ENCODE measurements at regions not wholly inside any gene's neighbourhood (a gene's known extent, or its start where the extent isn't known, plus 50 kb on each side); places are given as distances from the start of the nearest gene placed in this dataset.

DNA sequence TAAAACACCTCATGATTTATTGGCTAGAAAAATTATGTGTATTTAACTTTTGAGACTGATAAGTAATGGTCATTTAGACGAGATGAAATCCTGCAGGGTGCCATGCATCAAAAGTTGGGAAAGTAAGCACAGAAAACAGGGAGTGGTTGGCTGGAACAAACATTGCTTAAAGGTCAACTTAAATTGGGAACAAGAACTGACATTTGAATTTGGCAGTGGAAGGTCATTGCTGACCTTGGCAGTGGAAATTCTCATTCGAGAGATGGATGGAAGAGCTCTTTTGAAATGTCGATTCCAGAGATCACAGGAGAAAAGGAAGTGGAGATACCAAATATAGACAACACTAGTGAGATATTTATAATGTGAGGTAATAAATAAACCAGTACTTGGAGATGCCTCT, 572.8 kb downstream of the TRAM1L1 start:
- no peak for DNase-seq (ENCODE audit: low spot score)
- no peak for ATAC-seq (ENCODE audit: low read depth)
- Histone ChIP-seq H3K36me3 (ENCODE audit: low read depth) (no peaks in the 10 kb centered on the region), H3K4me3 (ENCODE audit: severe bottlenecking) (no peak overlapping the region), H3K4me1 (ENCODE audit: insufficient read depth, poor library complexity, severe bottlenecking) (no peaks in the 10 kb centered on the region), H3K27ac (ENCODE audit: poor library complexity, severe bottlenecking) (no peak overlapping the region), H3K9me3 (ENCODE audit: severe bottlenecking) (no peaks in the 10 kb centered on the region), H3K27me3 (ENCODE audit: insufficient read depth, poor library complexity, severe bottlenecking) (no peaks in the 10 kb centered on the region)
- TF ChIP-seq, protein P1, sequence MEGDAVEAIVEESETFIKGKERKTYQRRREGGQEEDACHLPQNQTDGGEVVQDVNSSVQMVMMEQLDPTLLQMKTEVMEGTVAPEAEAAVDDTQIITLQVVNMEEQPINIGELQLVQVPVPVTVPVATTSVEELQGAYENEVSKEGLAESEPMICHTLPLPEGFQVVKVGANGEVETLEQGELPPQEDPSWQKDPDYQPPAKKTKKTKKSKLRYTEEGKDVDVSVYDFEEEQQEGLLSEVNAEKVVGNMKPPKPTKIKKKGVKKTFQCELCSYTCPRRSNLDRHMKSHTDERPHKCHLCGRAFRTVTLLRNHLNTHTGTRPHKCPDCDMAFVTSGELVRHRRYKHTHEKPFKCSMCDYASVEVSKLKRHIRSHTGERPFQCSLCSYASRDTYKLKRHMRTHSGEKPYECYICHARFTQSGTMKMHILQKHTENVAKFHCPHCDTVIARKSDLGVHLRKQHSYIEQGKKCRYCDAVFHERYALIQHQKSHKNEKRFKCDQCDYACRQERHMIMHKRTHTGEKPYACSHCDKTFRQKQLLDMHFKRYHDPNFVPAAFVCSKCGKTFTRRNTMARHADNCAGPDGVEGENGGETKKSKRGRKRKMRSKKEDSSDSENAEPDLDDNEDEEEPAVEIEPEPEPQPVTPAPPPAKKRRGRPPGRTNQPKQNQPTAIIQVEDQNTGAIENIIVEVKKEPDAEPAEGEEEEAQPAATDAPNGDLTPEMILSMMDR (IDR thresholded peaks at IDR 0.05; ENCODE audit: poor library complexity, severe bottlenecking), result no peak

DNA sequence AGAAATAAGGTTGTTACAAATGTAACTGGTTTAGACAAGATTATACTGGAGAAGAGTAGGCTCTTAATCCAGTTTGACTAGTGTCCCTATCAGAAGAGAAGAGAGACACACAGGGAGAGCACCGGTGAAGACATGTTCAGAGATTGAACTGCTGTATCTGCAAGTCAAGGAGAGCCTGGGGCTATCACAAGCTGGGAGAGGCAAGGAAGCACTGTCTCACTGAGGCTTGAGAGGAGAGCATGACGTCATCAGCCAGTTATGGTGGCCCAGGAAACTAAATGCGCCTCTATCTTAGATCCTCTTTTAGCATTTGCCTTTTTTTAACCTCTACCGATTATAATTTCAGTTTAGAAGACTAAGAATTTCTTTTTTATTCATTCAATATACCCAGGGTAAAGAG, 583.4 kb downstream of the TRAM1L1 start:
- no peak overlapping the region for H3K27ac ChIP-seq (ENCODE audit: poor library complexity, severe bottlenecking)
- ATAC-seq (ENCODE audit: low read depth) (no peak), DNase-seq (ENCODE audit: low spot score) (no peak)
- no peaks in the 10 kb centered on the region for H3K36me3 ChIP-seq (ENCODE audit: low read depth)
- H3K4me3 ChIP-seq (ENCODE audit: severe bottlenecking), result no peak overlapping the region
- H3K4me1 ChIP-seq (ENCODE audit: insufficient read depth, poor library complexity, severe bottlenecking), result no peaks in the 10 kb centered on the region
- H3K9me3 ChIP-seq (ENCODE audit: severe bottlenecking), result no peaks in the 10 kb centered on the region
- no peaks in the 10 kb centered on the region for H3K27me3 ChIP-seq (ENCODE audit: insufficient read depth, poor library complexity, severe bottlenecking)
- TF ChIP-seq, protein P1 (IDR thresholded peaks at IDR 0.05; ENCODE audit: poor library complexity, severe bottlenecking), result no peak

DNA sequence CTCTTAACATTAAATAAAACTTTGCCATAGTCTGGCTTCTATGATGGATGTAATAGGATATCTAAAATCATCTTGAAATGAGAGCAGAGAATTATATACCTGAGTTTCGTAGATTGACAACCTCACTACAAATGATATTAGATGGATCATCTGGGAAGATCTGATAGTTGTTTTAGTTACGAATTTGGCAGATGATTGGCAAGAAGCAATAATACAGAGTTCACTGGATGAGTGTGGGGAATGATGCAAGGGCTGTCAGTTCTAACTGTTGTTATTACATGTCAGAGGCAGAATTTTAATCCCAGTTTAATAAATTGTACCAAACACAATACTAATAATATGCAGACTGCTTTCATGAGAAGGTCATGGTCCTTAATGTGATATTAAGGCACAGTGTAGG, 585.2 kb downstream of the TRAM1L1 start:
- Histone ChIP-seq H3K27me3 (ENCODE audit: insufficient read depth, poor library complexity, severe bottlenecking) (no peaks in the 10 kb centered on the region), H3K36me3 (ENCODE audit: low read depth) (no peaks in the 10 kb centered on the region), H3K9me3 (ENCODE audit: severe bottlenecking) (no peaks in the 10 kb centered on the region), H3K4me3 (ENCODE audit: severe bottlenecking) (no peak overlapping the region), H3K4me1 (ENCODE audit: insufficient read depth, poor library complexity, severe bottlenecking) (no peaks in the 10 kb centered on the region), H3K27ac (ENCODE audit: poor library complexity, severe bottlenecking) (no peak overlapping the region)
- ATAC-seq (ENCODE audit: low read depth) (no peak), DNase-seq (ENCODE audit: low spot score) (no peak)
- TF ChIP-seq, protein P1 (IDR thresholded peaks at IDR 0.05; ENCODE audit: poor library complexity, severe bottlenecking), result no peak

DNA sequence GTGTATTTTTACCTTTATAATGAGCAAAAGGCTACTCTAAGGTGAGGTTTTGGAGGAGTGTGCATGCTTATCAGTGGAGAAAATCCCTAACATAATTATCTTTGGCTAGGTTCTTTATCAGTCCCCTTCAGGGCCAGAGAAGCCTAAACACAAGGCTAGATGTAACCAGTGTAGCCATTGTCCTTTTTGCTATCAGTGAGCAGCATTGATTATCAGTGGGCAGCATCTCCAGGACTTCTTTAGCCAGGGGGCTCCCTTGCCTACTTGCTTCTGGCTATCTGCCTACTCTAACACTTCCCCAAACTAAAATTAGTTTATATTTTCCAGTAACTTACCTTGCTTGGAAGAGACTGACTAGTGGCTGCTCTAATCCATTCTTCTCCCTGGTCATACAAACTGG, 595.6 kb downstream of the TRAM1L1 start:
- no peak for ATAC-seq (ENCODE audit: low read depth)
- H3K9me3 ChIP-seq (ENCODE audit: severe bottlenecking), result no peaks in the 10 kb centered on the region
- no peak overlapping the region for H3K4me3 ChIP-seq (ENCODE audit: severe bottlenecking)
- H3K27me3 ChIP-seq (ENCODE audit: insufficient read depth, poor library complexity, severe bottlenecking), result no peaks in the 10 kb centered on the region
- TF ChIP-seq, protein P1 (IDR thresholded peaks at IDR 0.05; ENCODE audit: poor library complexity, severe bottlenecking), result no peak
- no peak for DNase-seq (ENCODE audit: low spot score)
- H3K27ac ChIP-seq (ENCODE audit: poor library complexity, severe bottlenecking), result no peak overlapping the region
- no peaks in the 10 kb centered on the region for H3K4me1 ChIP-seq (ENCODE audit: insufficient read depth, poor library complexity, severe bottlenecking)
- H3K36me3 ChIP-seq (ENCODE audit: low read depth), result no peaks in the 10 kb centered on the region

DNA sequence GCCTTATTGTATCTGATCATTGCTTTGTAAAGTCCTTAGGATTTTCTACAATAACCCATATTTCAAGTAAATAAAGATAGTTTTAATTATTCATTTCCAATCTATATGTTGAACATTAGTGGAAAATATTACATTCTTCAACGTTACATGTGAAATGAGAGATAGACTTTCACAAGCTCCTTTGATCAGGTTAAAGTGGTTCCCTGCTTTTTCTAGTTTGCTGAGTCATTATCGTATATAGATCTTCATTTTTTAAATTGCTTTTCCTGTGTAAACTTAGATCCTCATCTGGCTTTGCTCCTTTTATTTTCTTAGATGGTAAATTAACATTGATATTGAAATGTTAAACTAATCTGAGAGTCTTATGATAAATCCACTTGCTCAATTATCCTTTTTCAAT, 599.0 kb downstream of the TRAM1L1 start:
- H3K4me3 ChIP-seq (ENCODE audit: severe bottlenecking), result no peak overlapping the region
- DNase-seq (ENCODE audit: low spot score) (no peak), ATAC-seq (ENCODE audit: low read depth) (no peak)
- no peaks in the 10 kb centered on the region for H3K36me3 ChIP-seq (ENCODE audit: low read depth)
- no peaks in the 10 kb centered on the region for H3K27me3 ChIP-seq (ENCODE audit: insufficient read depth, poor library complexity, severe bottlenecking)
- H3K4me1 ChIP-seq (ENCODE audit: insufficient read depth, poor library complexity, severe bottlenecking), result no peaks in the 10 kb centered on the region
- TF ChIP-seq, protein P1 (IDR thresholded peaks at IDR 0.05; ENCODE audit: poor library complexity, severe bottlenecking), result no peak
- no peaks in the 10 kb centered on the region for H3K9me3 ChIP-seq (ENCODE audit: severe bottlenecking)
- no peak overlapping the region for H3K27ac ChIP-seq (ENCODE audit: poor library complexity, severe bottlenecking)
